Neural progenitor cell (in vitro differentiated cells): ENCODE measurements at regions not wholly inside any gene's neighbourhood (a gene's known extent, or its start where the extent isn't known, plus 50 kb on each side); places are given as distances from the start of the nearest gene placed in this dataset.
"Not testable (repeated sequence)": the region's sequence is repeated elsewhere in the genome, so short reads cannot be mapped to it uniquely, and the experiment has no call there.

ENCODE experiments used
- DNase-seq: peaks from one replicate; pipeline ENCODE4 v3.0.0-alpha.2; 2016; ENCODE audit warnings: low spot score
- H2AFZ ChIP-seq: fragments of 200-600 bp; sonication (generic); replicated peaks from 2 replicates; pipeline ENCODE4 v1.6.1; 2016; ENCODE audit warnings: antibody characterized with exemption
- H3F3A ChIP-seq: fragments of 200-600 bp; sonication (generic); 2 replicates; pipeline ENCODE4 v1.6.1; 2016; ENCODE audit warnings: antibody characterized with exemption, low read depth
- H3K27ac ChIP-seq: fragments of 200-600 bp; sonication (generic); 2 replicates; pipeline ENCODE4 v1.5.1; 2016; ENCODE audit warnings: mild to moderate bottlenecking
- H3K27me3 ChIP-seq: fragments of 200-600 bp; sonication (generic); 2 replicates; pipeline ENCODE4 v1.6.1; 2016; ENCODE audit warnings: mild to moderate bottlenecking, moderate library complexity
- H3K36me3 ChIP-seq: fragments of 200-600 bp; sonication (generic); 2 replicates; pipeline ENCODE4 v1.5.1; 2016
- H3K4me1 ChIP-seq: fragments of 200-600 bp; sonication (generic); 2 replicates; pipeline ENCODE4 v1.6.1; 2016; ENCODE audit warnings: mixed run types
- H3K4me2 ChIP-seq: fragments of 200-600 bp; sonication (generic); 2 replicates; pipeline ENCODE4 v1.6.1; 2016
- H3K4me3 ChIP-seq: fragments of 200-600 bp; sonication (generic); 2 replicates; pipeline ENCODE4 v1.5.1; 2016
- H3K79me2 ChIP-seq: fragments of 200-600 bp; sonication (generic); 2 replicates; pipeline ENCODE4 v1.6.1; 2016; ENCODE audit warnings: low read depth
- H3K9ac ChIP-seq: fragments of 200-600 bp; sonication (generic); 2 replicates; pipeline ENCODE4 v1.6.1; 2016
- H3K9me3 ChIP-seq: fragments of 200-600 bp; sonication (generic); 2 replicates; pipeline ENCODE4 v1.5.1; 2016; ENCODE audit warnings: low read depth
- H4K20me1 ChIP-seq: fragments of 200-600 bp; sonication (generic); 2 replicates; pipeline ENCODE4 v1.6.1; 2016; ENCODE audit warnings: low read depth
- H3K27ac Mint-ChIP-seq: 3 replicates; pipeline ENCODE4 v1.8.0; 2021; ENCODE audit warnings: mixed read lengths
- H3K27me3 Mint-ChIP-seq: 2 replicates; pipeline ENCODE4 v1.8.0; 2022; ENCODE audit warnings: low read depth, mild to moderate bottlenecking, inconsistent platforms, moderate library complexity, mixed read lengths; ENCODE audit not compliant: insufficient read depth
- H3K36me3 Mint-ChIP-seq: 3 replicates; pipeline ENCODE4 v1.8.0; 2021; ENCODE audit warnings: mixed read lengths
- H3K4me1 Mint-ChIP-seq: 3 replicates; pipeline ENCODE4 v1.8.0; 2021; ENCODE audit warnings: mixed read lengths
- H3K4me3 Mint-ChIP-seq: 3 replicates; pipeline ENCODE4 v1.8.0; 2021; ENCODE audit warnings: mild to moderate bottlenecking, moderate library complexity, mixed read lengths
- H3K9me3 Mint-ChIP-seq: 3 replicates; pipeline ENCODE4 v1.8.0; 2020; ENCODE audit warnings: mixed read lengths
- CTCF ChIP-seq: fragments of 200-600 bp; sonication (generic); IDR thresholded peaks from 2 replicates; pipeline ENCODE4 v1.5.1; 2017; ENCODE audit warnings: antibody characterized with exemption, mild to moderate bottlenecking
- EZH2 ChIP-seq: fragments of 200-600 bp; sonication (generic); IDR thresholded peaks from 2 replicates; pipeline ENCODE4 v1.6.1; 2017; ENCODE audit warnings: antibody characterized with exemption, mild to moderate bottlenecking, moderate library complexity
- EZH2phosphoT487 ChIP-seq: fragments of 200-600 bp; sonication (generic); IDR thresholded peaks from 2 replicates; pipeline ENCODE4 v1.6.1; 2017; ENCODE audit warnings: antibody characterized with exemption

- no peak overlapping the region for H3K27ac ChIP-seq
- Mint-ChIP-seq H3K27ac (no peak overlapping the region), H3K27me3 (no peaks in the 10 kb centered on the region), H3K4me3 (no peak overlapping the region), H3K36me3 (no peaks in the 10 kb centered on the region), H3K9me3 (no peaks in the 10 kb centered on the region), H3K4me1 (no peaks in the 10 kb centered on the region)
- H3K36me3 ChIP-seq = no peaks in the 10 kb centered on the region
- no peak overlapping the region for H3K4me2 ChIP-seq
- no peaks in the 10 kb centered on the region for H3F3A ChIP-seq
- no peaks in the 10 kb centered on the region for H3K79me2 ChIP-seq
- H3K9me3 ChIP-seq = no peaks in the 10 kb centered on the region
- no peaks in the 10 kb centered on the region for H3K27me3 ChIP-seq
- no peak overlapping the region for H3K9ac ChIP-seq
- H3K4me1 ChIP-seq = no peaks in the 10 kb centered on the region
- no peak for TF ChIP-seq CTCF
- TF ChIP-seq EZH2 = no peak
- TF ChIP-seq EZH2phosphoT487 = no peak
- H4K20me1 ChIP-seq = no peaks in the 10 kb centered on the region
- H3K4me3 ChIP-seq = no peak overlapping the region
- DNase-seq = no peak
- no peak overlapping the region for H2AFZ ChIP-seq
Observed at GRCh38 chr4:11663114-11663513, 234.4 kb upstream of the HS3ST1 start.

- Mint-ChIP-seq H3K27me3 (peaks cover 2% of the 10 kb centered on the region), H3K4me1 (peaks cover 24% of the 10 kb centered on the region), H3K9me3 (no peaks in the 10 kb centered on the region), H3K4me3 (no peak overlapping the region), H3K27ac (peak overlapping the region; percentile 7), H3K36me3 (no peaks in the 10 kb centered on the region)
- Histone ChIP-seq H3F3A (no peaks in the 10 kb centered on the region), H3K36me3 (no peaks in the 10 kb centered on the region), H3K4me2 (no peak overlapping the region), H3K9ac (no peak overlapping the region), H3K79me2 (no peaks in the 10 kb centered on the region), H2AFZ (peak overlapping the region; percentile 22), H3K4me1 (no peaks in the 10 kb centered on the region), H3K9me3 (no peaks in the 10 kb centered on the region), H3K4me3 (no peak overlapping the region), H3K27ac (no peak overlapping the region), H4K20me1 (no peaks in the 10 kb centered on the region), H3K27me3 (no peaks in the 10 kb centered on the region)
- TF ChIP-seq EZH2phosphoT487 = no peak
- no peak for TF ChIP-seq EZH2
- no peak for TF ChIP-seq CTCF
- DNase-seq = no peak
Observed at GRCh38 chr4:11650801-11651596, 222.3 kb upstream of the HS3ST1 start.

GRCh38 chr4:11647433-11647832 is 218.7 kb upstream of the HS3ST1 start:
- H3K27me3 Mint-ChIP-seq = peaks cover 2% of the 10 kb centered on the region
- Histone ChIP-seq H2AFZ (no peak overlapping the region), H3K4me1 (no peaks in the 10 kb centered on the region), H3K4me3 (no peak overlapping the region), H3K4me2 (no peak overlapping the region), H3K27me3 (no peaks in the 10 kb centered on the region), H3K9me3 (no peaks in the 10 kb centered on the region), H3K36me3 (no peaks in the 10 kb centered on the region), H3K27ac (no peak overlapping the region), H3K79me2 (no peaks in the 10 kb centered on the region), H3K9ac (no peak overlapping the region), H4K20me1 (no peaks in the 10 kb centered on the region), H3F3A (no peaks in the 10 kb centered on the region)
- H3K36me3 Mint-ChIP-seq = no peaks in the 10 kb centered on the region
- no peak overlapping the region for H3K4me3 Mint-ChIP-seq
- TF ChIP-seq CTCF (no peak), EZH2 (no peak), EZH2phosphoT487 (no peak)
- H3K9me3 Mint-ChIP-seq = peaks cover 14% of the 10 kb centered on the region
- H3K27ac Mint-ChIP-seq = no peak overlapping the region
- DNase-seq = no peak
- H3K4me1 Mint-ChIP-seq = peaks cover 24% of the 10 kb centered on the region

- H3K36me3 ChIP-seq, H3K4me2 ChIP-seq, H2AFZ ChIP-seq, H3K4me3 ChIP-seq, H4K20me1 ChIP-seq, H3K27ac Mint-ChIP-seq, H3K4me1 ChIP-seq, H3K27ac ChIP-seq, H3K27me3 Mint-ChIP-seq, H3F3A ChIP-seq, H3K36me3 Mint-ChIP-seq, H3K4me3 Mint-ChIP-seq, H3K9me3 ChIP-seq, H3K27me3 ChIP-seq, H3K9ac ChIP-seq, DNase-seq, H3K79me2 ChIP-seq: not testable (repeated sequence)
- Mint-ChIP-seq H3K9me3 (peaks cover 21% of the 10 kb centered on the region), H3K4me1 (peaks cover 11% of the 10 kb centered on the region)
Observed at GRCh38 chr4:11643081-11643480, 214.4 kb upstream of the HS3ST1 start.
